ENCODE measurements at regions not wholly inside any gene's neighbourhood (a gene's known extent, or its start where the extent isn't known, plus 50 kb on each side); places are given as distances from the start of the nearest gene placed in this dataset.

GRCh38 chr14:57069702-57070101, 199.0 kb downstream of the EXOC5 start:
- ATAC-seq (ENCODE audit: poor library complexity) (no peak), DNase-seq (no peak)
- TF ChIP-seq CTCF (IDR thresholded peaks at IDR 0.05), result no peak
- no peak overlapping the region for H3K27ac ChIP-seq (ENCODE audit: low read depth in 1 of 2, low read length in 2 of 2)
- Mint-ChIP-seq H3K27me3 (peaks cover 33% of the 10 kb centered on the region), H3K9me3 (no peaks in the 10 kb centered on the region), H3K36me3 (ENCODE audit: low read depth) (no peaks in the 10 kb centered on the region), H3K4me1 (ENCODE audit: low read depth) (peaks cover 5% of the 10 kb centered on the region), H3K4me3 (no peak overlapping the region), H3K27ac (no peak overlapping the region)
- ChIA-PET CTCF (no interaction called here), POLR2A (no interaction called here)
- intact Hi-C loops (cut with DNase I, micrococcal nuclease), result no loop called here
- H3K4me1 ChIP-seq (ENCODE audit: insufficient read depth, low read length), result no peaks in the 10 kb centered on the region
- H3K4me3 ChIP-seq (ENCODE audit: low read length), result no peak overlapping the region
- H3K27me3 ChIP-seq (ENCODE audit: control insufficient read depth in 1 of 2, insufficient read depth in 2 of 2, low read length in 2 of 2), result peaks cover 0 to 14% of the 10 kb centered on the region in 2 experiments
- H3K9me3 ChIP-seq (ENCODE audit: control insufficient read depth in 1 of 2, insufficient read depth in 1 of 2, low read length in 2 of 2), result no peaks in the 10 kb centered on the region
- H3K36me3 ChIP-seq (ENCODE audit: insufficient read depth, low read length), result no peaks in the 10 kb centered on the region

GRCh38 chr14:57068511-57068910, 200.2 kb downstream of the EXOC5 start:
- ChIA-PET CTCF (no interaction called here), POLR2A (no interaction called here)
- no peak overlapping the region for H3K27ac Mint-ChIP-seq
- H3K36me3 ChIP-seq (ENCODE audit: insufficient read depth, low read length), result no peaks in the 10 kb centered on the region
- H3K4me3 Mint-ChIP-seq, result no peak overlapping the region
- intact Hi-C loops (cut with DNase I, micrococcal nuclease), result no loop called here
- no peaks in the 10 kb centered on the region for H3K9me3 Mint-ChIP-seq
- TF ChIP-seq CTCF (IDR thresholded peaks at IDR 0.05), result no peak
- no peaks in the 10 kb centered on the region for H3K9me3 ChIP-seq (ENCODE audit: control insufficient read depth in 1 of 2, insufficient read depth in 1 of 2, low read length in 2 of 2)
- no peak for ATAC-seq (ENCODE audit: poor library complexity)
- H3K4me3 ChIP-seq (ENCODE audit: low read length), result no peak overlapping the region
- H3K36me3 Mint-ChIP-seq (ENCODE audit: low read depth), result no peaks in the 10 kb centered on the region
- peaks cover 37% of the 10 kb centered on the region for H3K27me3 Mint-ChIP-seq
- DNase-seq, result no peak
- H3K27ac ChIP-seq (ENCODE audit: low read depth in 1 of 2, low read length in 2 of 2), result no peak overlapping the region
- H3K4me1 Mint-ChIP-seq (ENCODE audit: low read depth), result peaks cover 5% of the 10 kb centered on the region
- peaks cover 0 to 14% of the 10 kb centered on the region in 2 experiments for H3K27me3 ChIP-seq (ENCODE audit: control insufficient read depth in 1 of 2, insufficient read depth in 2 of 2, low read length in 2 of 2)
- no peaks in the 10 kb centered on the region for H3K4me1 ChIP-seq (ENCODE audit: insufficient read depth, low read length)

- H3K4me1 ChIP-seq (ENCODE audit: insufficient read depth, low read length), result no peaks in the 10 kb centered on the region
- Mint-ChIP-seq H3K36me3 (ENCODE audit: low read depth) (no peaks in the 10 kb centered on the region), H3K27ac (no peak overlapping the region), H3K27me3 (peaks cover 35% of the 10 kb centered on the region), H3K4me1 (ENCODE audit: low read depth) (peaks cover 5% of the 10 kb centered on the region), H3K9me3 (no peaks in the 10 kb centered on the region), H3K4me3 (no peak overlapping the region)
- CTCF ChIA-PET, result no interaction called here
- H3K27ac ChIP-seq (ENCODE audit: low read depth in 1 of 2, low read length in 2 of 2), result no peak overlapping the region
- POLR2A ChIA-PET, result no interaction called here
- no peaks in the 10 kb centered on the region for H3K36me3 ChIP-seq (ENCODE audit: insufficient read depth, low read length)
- ATAC-seq (ENCODE audit: poor library complexity) (no peak), DNase-seq (peak in 3 of 14 experiments; percentile 4 to 8 (median 5))
- no peak overlapping the region for H3K4me3 ChIP-seq (ENCODE audit: low read length)
- TF ChIP-seq CTCF (IDR thresholded peaks at IDR 0.05), result no peak
- no peaks in the 10 kb centered on the region for H3K9me3 ChIP-seq (ENCODE audit: control insufficient read depth in 1 of 2, insufficient read depth in 1 of 2, low read length in 2 of 2)
- intact Hi-C loops (cut with DNase I, micrococcal nuclease), result no loop called here
- peaks cover 0 to 9% of the 10 kb centered on the region in 2 experiments for H3K27me3 ChIP-seq (ENCODE audit: control insufficient read depth in 1 of 2, insufficient read depth in 2 of 2, low read length in 2 of 2)
Measured at GRCh38 chr14:57066887-57067513, 201.7 kb downstream of the EXOC5 start.

Measured in CD4-positive, alpha-beta T cell (primary cell).